HCT116 (cell line): ENCODE measurements at regions not wholly inside any gene's neighbourhood (a gene's known extent, or its start where the extent isn't known, plus 50 kb on each side); places are given as distances from the start of the nearest gene placed in this dataset.

Experiments
- ATAC-seq: fragments of 200-7000 bp; cut with Tn5 transposase; 2 replicates; pipeline ENCODE4 v1.9.1; 2020; ENCODE audit warnings: mild to moderate bottlenecking, moderate library complexity
- BruUV-seq: library from RNA; stranded (reverse); fragments of 400-500 nt; replicated peaks from 2 replicates; lab custom pipeline; 2021; lab: Mats Ljungman, UMichigan
- CTCF ChIA-PET: fragments of 300-600 bp; sonication (Branson Sonifier 250); formaldehyde crosslinking; loops from one replicate; lab custom pipeline; 2021; ENCODE audit warnings: antibody characterized with exemption; lab: Charles Lee
- POLR2A ChIA-PET: fragments of 300-600, 350-600 bp; sonication (Branson Sonifier 250); formaldehyde crosslinking; loops from one replicate; lab custom pipeline; 2021; ENCODE audit warnings: antibody characterized with exemption; lab: Charles Lee
- RAD21 ChIA-PET, 2 experiments: fragments of 300-600 bp; sonication (Branson Sonifier 250); formaldehyde crosslinking; loops; one replicate each; lab custom pipeline; 2023; ENCODE audit warnings: low total read pairs in 2 of 2; ENCODE audit not compliant: uncharacterized antibody in 2 of 2, unreplicated experiment in 2 of 2, low non-redundant PET in 1 of 2; lab: Charles Lee
- DNase-seq: peaks from one replicate; pipeline ENCODE4 v3.0.0-alpha.2; 2010; ENCODE audit warnings: low read depth, low spot score
- H2AFZ ChIP-seq: fragments of 200-600 bp; shearing (Covaris generic), sonication (generic); 2 replicates; pipeline ENCODE4 v1.6.1; 2017; ENCODE audit warnings: low read depth, mixed run types, mixed read lengths, antibody characterized with exemption, low read length; ENCODE audit not compliant: poor library complexity, severe bottlenecking
- H3K27ac ChIP-seq: 2 replicates; pipeline ENCODE4 v1.5.1; 2012; ENCODE audit warnings: low read depth, low read length
- H3K27me3 ChIP-seq: fragments of 200-600 bp; sonication (generic); 2 replicates; pipeline ENCODE4 v1.6.1; 2016; ENCODE audit warnings: mixed run types, low read length, mixed read lengths; ENCODE audit not compliant: insufficient read depth
- H3K36me3 ChIP-seq, 2 experiments: fragments of 200-500 bp in 1 of 2; fragments of 200-600 bp in 1 of 2; sonication (Bioruptor generic) in 1 of 2; sonication (generic) in 1 of 2; 2 replicates each; pipeline versions ENCODE4 v1.5.1 to v1.6.1; 2014 to 2016; ENCODE audit warnings: low read length in 2 of 2, inconsistent platforms in 1 of 2, mixed read lengths in 1 of 2, mixed run types in 1 of 2; ENCODE audit not compliant: insufficient read depth in 2 of 2, control insufficient read depth in 1 of 2
- H3K4me1 ChIP-seq, 2 experiments: fragments of 200-600 bp in 1 of 2; sonication (generic) in 1 of 2; 2 replicates each; pipeline versions ENCODE4 v1.5.1 to v1.6.1; 2012 to 2017; ENCODE audit warnings: low read length in 2 of 2, inconsistent platforms in 1 of 2, mild to moderate bottlenecking in 1 of 2, mixed read lengths in 1 of 2, mixed run types in 1 of 2, moderate library complexity in 1 of 2; ENCODE audit not compliant: insufficient read depth in 2 of 2, control insufficient read depth in 1 of 2
- H3K4me2 ChIP-seq: fragments of 200-600 bp; sonication (generic); 2 replicates; pipeline ENCODE4 v1.6.1; 2017; ENCODE audit warnings: mixed run types, low read length, mixed read lengths
- H3K4me3 ChIP-seq, 2 experiments: fragments of 200-600 bp in 1 of 2; sonication (generic) in 1 of 2; replicated peaks in 1 of 2; 2 replicates each; pipeline ENCODE4 v1.5.1; 2011 to 2016; ENCODE audit warnings: low read length in 2 of 2, control low read depth in 1 of 2, low read depth in 1 of 2, mild to moderate bottlenecking in 1 of 2, mixed read lengths in 1 of 2, mixed run types in 1 of 2
- H3K79me2 ChIP-seq: fragments of 200-600 bp; sonication (generic); 2 replicates; pipeline ENCODE4 v1.6.1; 2017; ENCODE audit warnings: mild to moderate bottlenecking, mixed run types, low read length, moderate library complexity, mixed read lengths; ENCODE audit not compliant: insufficient read depth
- H3K9ac ChIP-seq: fragments of 200-600 bp; sonication (generic); 2 replicates; pipeline ENCODE4 v1.6.1; 2016; ENCODE audit warnings: low read length, mixed read lengths
- H3K9me2 ChIP-seq: fragments of 200-600 bp; sonication (generic), shearing (Covaris generic); 2 replicates; pipeline ENCODE4 v1.6.1; 2017; ENCODE audit warnings: mixed run types, mild to moderate bottlenecking, moderate library complexity; ENCODE audit not compliant: insufficient read depth
- H3K9me3 ChIP-seq, 2 experiments: fragments of 200-500 bp in 1 of 2; fragments of 200-600 bp in 1 of 2; sonication (Bioruptor generic) in 1 of 2; sonication (generic) in 1 of 2; 2 replicates each; pipeline ENCODE4 v1.6.1; 2014 to 2017; ENCODE audit warnings: low read length in 2 of 2, mixed read lengths in 2 of 2, inconsistent platforms in 1 of 2, low read depth in 1 of 2, mild to moderate bottlenecking in 1 of 2, mixed run types in 1 of 2, moderate library complexity in 1 of 2; ENCODE audit not compliant: control insufficient read depth in 1 of 2, insufficient read depth in 1 of 2
- H4K20me1 ChIP-seq: fragments of 200-600 bp; sonication (generic), shearing (Covaris generic); 2 replicates; pipeline ENCODE4 v1.6.1; 2017; ENCODE audit warnings: mixed run types, mild to moderate bottlenecking, moderate library complexity; ENCODE audit not compliant: insufficient read depth
- CEBPB ChIP-seq: IDR thresholded peaks from 2 replicates; pipeline ENCODE4 v1.6.1; 2012; ENCODE audit warnings: low read depth
- CTCF ChIP-seq, 3 experiments: fragments of 200-600 bp in 1 of 3; sonication (generic) in 1 of 3; IDR thresholded peaks in 2 of 3; conservative IDR thresholded peaks in 1 of 3; 2 replicates each; pipeline ENCODE4 v1.5.1; 2012 to 2017; ENCODE audit warnings: low read depth in 2 of 3, low read length in 2 of 3, antibody characterized with exemption in 1 of 3, borderline replicate concordance in 1 of 3, control low read depth in 1 of 3, mild to moderate bottlenecking in 1 of 3, mixed read lengths in 1 of 3, mixed run types in 1 of 3, moderate library complexity in 1 of 3; ENCODE audit not compliant: insufficient read depth in 1 of 3
- ZBTB33 ChIP-seq: IDR thresholded peaks from 2 replicates; pipeline ENCODE4 v1.6.1; 2011; ENCODE audit warnings: mild to moderate bottlenecking, low read length, moderate library complexity; ENCODE audit not compliant: insufficient replicate concordance; ENCODE audit errors: extremely low read depth
- ZNF274 ChIP-seq: fragments of 200-500 bp; sonication (Bioruptor generic); IDR thresholded peaks from 2 replicates; pipeline ENCODE4 v1.6.1; 2014; ENCODE audit warnings: mild to moderate bottlenecking, low read depth, low read length, inconsistent platforms
- intact Hi-C: fragments of 100-400 bp; cut with micrococcal nuclease; formaldehyde crosslinking; loops from 2 replicates; pipeline ENCODE4 v1.10.0; 2022
- TF ChIP-seq, protein P1 (sequence below): IDR thresholded peaks from 2 replicates; pipeline ENCODE4 v1.6.1; 2012
- TF ChIP-seq, protein P2 (sequence below): IDR thresholded peaks from 2 replicates; pipeline ENCODE4 v1.6.1; 2012

GRCh38 chr18:30522288-30522929 is 520.1 kb downstream of the DSC3 start:
- H2AFZ ChIP-seq = no peak overlapping the region
- no peak overlapping the region for H3K4me2 ChIP-seq
- H4K20me1 ChIP-seq = no peaks in the 10 kb centered on the region
- H3K9me3 ChIP-seq = no peaks in the 10 kb centered on the region
- no peaks in the 10 kb centered on the region for H3K27me3 ChIP-seq
- H3K9ac ChIP-seq = no peak overlapping the region
- no peak overlapping the region for H3K4me3 ChIP-seq
- CTCF ChIA-PET = no interaction called here
- BruUV-seq = no TSS peak
- H3K9me2 ChIP-seq = no peaks in the 10 kb centered on the region
- POLR2A ChIA-PET = no interaction called here
- intact Hi-C loops = loop anchor here (10.0 kb wide), 1 partner anchor 62 kb away; no protein-coding TSS in a partner anchor
- RAD21 ChIA-PET = no interaction called here
- no peak overlapping the region for H3K27ac ChIP-seq
- ATAC-seq (no peak), DNase-seq (no peak)
- no peaks in the 10 kb centered on the region for H3K4me1 ChIP-seq
- no peaks in the 10 kb centered on the region for H3K36me3 ChIP-seq
- H3K79me2 ChIP-seq = no peaks in the 10 kb centered on the region
- TF ChIP-seq ZNF274 (no peak), ZBTB33 (no peak), CEBPB (no peak), CTCF (IDR thresholded peaks at IDR 0.05 in 2 of 3, conservative IDR thresholded peaks at IDR 0.05 in 1 of 3; ENCODE audit: borderline replicate concordance in 1 of 3, insufficient read depth in 1 of 3, low read depth in 2 of 3, low read length in 2 of 3) (no peak)
- TF ChIP-seq, protein P1, sequence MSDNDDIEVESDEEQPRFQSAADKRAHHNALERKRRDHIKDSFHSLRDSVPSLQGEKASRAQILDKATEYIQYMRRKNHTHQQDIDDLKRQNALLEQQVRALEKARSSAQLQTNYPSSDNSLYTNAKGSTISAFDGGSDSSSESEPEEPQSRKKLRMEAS = no peak
- TF ChIP-seq, protein P2, sequence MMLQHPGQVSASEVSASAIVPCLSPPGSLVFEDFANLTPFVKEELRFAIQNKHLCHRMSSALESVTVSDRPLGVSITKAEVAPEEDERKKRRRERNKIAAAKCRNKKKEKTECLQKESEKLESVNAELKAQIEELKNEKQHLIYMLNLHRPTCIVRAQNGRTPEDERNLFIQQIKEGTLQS = no peak
